ENCODE measurements at regions not wholly inside any gene's neighbourhood (a gene's known extent, or its start where the extent isn't known, plus 50 kb on each side); places are given as distances from the start of the nearest gene placed in this dataset.

- TF ChIP-seq CTCF (IDR thresholded peaks at IDR 0.05; ENCODE audit: poor library complexity, severe bottlenecking) = no peak
- Histone ChIP-seq H3K36me3 (ENCODE audit: low read depth) (no peaks in the 10 kb centered on the region), H3K4me3 (ENCODE audit: severe bottlenecking) (no peak overlapping the region), H3K4me1 (ENCODE audit: insufficient read depth, poor library complexity, severe bottlenecking) (peaks cover 21% of the 10 kb centered on the region), H3K27ac (ENCODE audit: poor library complexity, severe bottlenecking) (no peak overlapping the region), H3K9me3 (ENCODE audit: severe bottlenecking) (no peaks in the 10 kb centered on the region), H3K27me3 (ENCODE audit: insufficient read depth, poor library complexity, severe bottlenecking) (no peaks in the 10 kb centered on the region)
- DNase-seq (ENCODE audit: low spot score) = no peak
- no peak for ATAC-seq (ENCODE audit: low read depth)
Observed at GRCh38 chr3:193974671-193975535, 161.0 kb upstream of the HES1 start.

- H3K4me1 ChIP-seq (ENCODE audit: insufficient read depth, poor library complexity, severe bottlenecking) = peaks cover 12% of the 10 kb centered on the region
- H3K27ac ChIP-seq (ENCODE audit: poor library complexity, severe bottlenecking) = no peak overlapping the region
- no peaks in the 10 kb centered on the region for H3K36me3 ChIP-seq (ENCODE audit: low read depth)
- no peaks in the 10 kb centered on the region for H3K9me3 ChIP-seq (ENCODE audit: severe bottlenecking)
- no peaks in the 10 kb centered on the region for H3K27me3 ChIP-seq (ENCODE audit: insufficient read depth, poor library complexity, severe bottlenecking)
- no peak for TF ChIP-seq CTCF (IDR thresholded peaks at IDR 0.05; ENCODE audit: poor library complexity, severe bottlenecking)
- H3K4me3 ChIP-seq (ENCODE audit: severe bottlenecking) = no peak overlapping the region
- no peak for DNase-seq (ENCODE audit: low spot score)
- no peak for ATAC-seq (ENCODE audit: low read depth)
Observed at GRCh38 chr3:193977622-193978021, 158.3 kb upstream of the HES1 start.

- no peak for TF ChIP-seq CTCF (IDR thresholded peaks at IDR 0.05; ENCODE audit: poor library complexity, severe bottlenecking)
- Histone ChIP-seq H3K27ac (ENCODE audit: poor library complexity, severe bottlenecking) (no peak overlapping the region), H3K4me1 (ENCODE audit: insufficient read depth, poor library complexity, severe bottlenecking) (peaks cover 16% of the 10 kb centered on the region), H3K9me3 (ENCODE audit: severe bottlenecking) (no peaks in the 10 kb centered on the region), H3K36me3 (ENCODE audit: low read depth) (no peaks in the 10 kb centered on the region), H3K27me3 (ENCODE audit: insufficient read depth, poor library complexity, severe bottlenecking) (no peaks in the 10 kb centered on the region), H3K4me3 (ENCODE audit: severe bottlenecking) (no peak overlapping the region)
- DNase-seq (ENCODE audit: low spot score) (no peak), ATAC-seq (ENCODE audit: low read depth) (peak; percentile 17; the same call in 1 of the 3 replicates)
Observed at GRCh38 chr3:193978030-193978429, 157.9 kb upstream of the HES1 start.

- no peak overlapping the region for H3K27ac ChIP-seq (ENCODE audit: poor library complexity, severe bottlenecking)
Observed at GRCh38 chr3:193978486-193978885, 157.5 kb upstream of the HES1 start.

More at GRCh38 chr3:193978486-193978885, 157.5 kb upstream of the HES1 start:
- DNase-seq (ENCODE audit: low spot score) (no peak), ATAC-seq (ENCODE audit: low read depth) (no peak)
- no peaks in the 10 kb centered on the region for H3K27me3 ChIP-seq (ENCODE audit: insufficient read depth, poor library complexity, severe bottlenecking)
- peaks cover 16% of the 10 kb centered on the region for H3K4me1 ChIP-seq (ENCODE audit: insufficient read depth, poor library complexity, severe bottlenecking)
- no peak overlapping the region for H3K4me3 ChIP-seq (ENCODE audit: severe bottlenecking)
- no peak for TF ChIP-seq CTCF (IDR thresholded peaks at IDR 0.05; ENCODE audit: poor library complexity, severe bottlenecking)
- H3K9me3 ChIP-seq (ENCODE audit: severe bottlenecking) = no peaks in the 10 kb centered on the region
- no peaks in the 10 kb centered on the region for H3K36me3 ChIP-seq (ENCODE audit: low read depth)

Data from RWPE2 (cell line).